Panc1 (cell line): ENCODE measurements at regions not wholly inside any gene's neighbourhood (a gene's known extent, or its start where the extent isn't known, plus 50 kb on each side); places are given as distances from the start of the nearest gene placed in this dataset.

Experiments used
- ATAC-seq: fragments of 200-7000 bp; cut with Tn5 transposase; 2 replicates; pipeline ENCODE4 v1.9.1; 2020; ENCODE audit warnings: mild to moderate bottlenecking, moderate library complexity
- BruUV-seq: library from RNA; stranded (reverse); fragments of 400-500 nt; replicated peaks from 2 replicates; lab custom pipeline; 2021; lab: Mats Ljungman, UMichigan
- CTCF ChIA-PET: fragments of 300-600 bp; sonication (Branson Sonifier 250); formaldehyde crosslinking; loops from one replicate; lab custom pipeline; 2022; ENCODE audit warnings: antibody characterized with exemption; lab: Charles Lee
- POLR2A ChIA-PET: fragments of 300-600 bp; sonication (Branson Sonifier 250); formaldehyde crosslinking; loops from one replicate; lab custom pipeline; 2022; ENCODE audit warnings: antibody characterized with exemption; lab: Charles Lee
- DNase-seq: peaks from one replicate; pipeline ENCODE4 v3.0.0-alpha.2; 2010; ENCODE audit warnings: low read depth, low spot score
- H3K27ac ChIP-seq: 2 replicates; pipeline ENCODE4 v1.5.1; 2011; ENCODE audit warnings: mild to moderate bottlenecking, low read length, inconsistent platforms
- H3K27me3 ChIP-seq: fragments of 200-500 bp; sonication (Bioruptor generic); 2 replicates; pipeline ENCODE4 v1.6.0; 2014; ENCODE audit warnings: low read length, inconsistent platforms; ENCODE audit not compliant: control insufficient read depth, insufficient read depth
- H3K36me3 ChIP-seq: fragments of 200-500 bp; sonication (Bioruptor generic); 2 replicates; pipeline ENCODE4 v1.5.1; 2014; ENCODE audit warnings: inconsistent platforms, mild to moderate bottlenecking, low read length, moderate library complexity; ENCODE audit not compliant: control insufficient read depth, insufficient read depth
- H3K4me1 ChIP-seq: 2 replicates; pipeline ENCODE4 v1.5.1; 2011; ENCODE audit warnings: inconsistent platforms, mild to moderate bottlenecking, low read length, moderate library complexity; ENCODE audit not compliant: control insufficient read depth, insufficient read depth
- H3K4me3 ChIP-seq, 2 experiments: 2 replicates each; pipeline ENCODE4 v1.5.1; 2011 to 2012; ENCODE audit warnings: low read depth in 2 of 2, low read length in 2 of 2, mild to moderate bottlenecking in 2 of 2, inconsistent platforms in 1 of 2, moderate library complexity in 1 of 2
- H3K9me3 ChIP-seq: fragments of 200-500 bp; sonication (Bioruptor generic); 2 replicates; pipeline ENCODE4 v1.5.1; 2014; ENCODE audit warnings: low read depth, mild to moderate bottlenecking, inconsistent platforms, low read length, moderate library complexity; ENCODE audit not compliant: control insufficient read depth, insufficient read depth
- CTCF ChIP-seq: fragments of 450-650 bp; IDR thresholded peaks from 2 replicates; pipeline ENCODE4 v1.5.1; 2017; ENCODE audit warnings: mild to moderate bottlenecking
- POLR2AphosphoS5 ChIP-seq: IDR thresholded peaks from 2 replicates; pipeline ENCODE4 v1.6.1; 2012; ENCODE audit warnings: mild to moderate bottlenecking, low read depth, low read length, moderate library complexity
- REST ChIP-seq, 2 experiments: IDR thresholded peaks; 2 replicates each; pipeline ENCODE4 v1.6.1; 2011 to 2012; ENCODE audit warnings: low read depth in 2 of 2, control low read depth in 1 of 2, low read length in 1 of 2, mild to moderate bottlenecking in 1 of 2, moderate library complexity in 1 of 2; ENCODE audit not compliant: insufficient read depth in 1 of 2
- SIN3A ChIP-seq: IDR thresholded peaks from 2 replicates; pipeline ENCODE4 v1.6.1; 2012; ENCODE audit warnings: low read depth, mild to moderate bottlenecking, low read length, moderate library complexity, borderline replicate concordance; ENCODE audit not compliant: insufficient read depth
- TCF7L2 ChIP-seq: IDR thresholded peaks from 2 replicates; pipeline ENCODE4 v1.6.1; 2011; ENCODE audit warnings: mild to moderate bottlenecking, low read depth, low read length, inconsistent platforms
- in situ Hi-C: cut with HindIII; loops from 2 replicates; pipeline ENCODE4 v1.10.0; 2016; ENCODE audit warnings: low sequenced_read_pairs, low pct_unique_long_range_greater_than_20kb
- intact Hi-C: fragments of 100-400 bp; cut with micrococcal nuclease; formaldehyde crosslinking; loops from one replicate; pipeline ENCODE4 v1.10.0; 2022; ENCODE audit not compliant: unreplicated experiment

GRCh38 chr6:16950825-16951495 is 150.9 kb upstream of the STMND1 start:
- BruUV-seq: no TSS peak
- no peaks in the 10 kb centered on the region for H3K36me3 ChIP-seq
- no peak overlapping the region for H3K4me3 ChIP-seq
- H3K27ac ChIP-seq: no peak overlapping the region
- ATAC-seq (no peak), DNase-seq (no peak)
- peaks cover 4% of the 10 kb centered on the region; the same call in 1 of the 2 replicates for H3K27me3 ChIP-seq
- 0 out of 2 replicates have a peak, but pooled peaks cover 3% of the 10 kb centered on the region for H3K4me1 ChIP-seq
- ChIA-PET POLR2A (interaction anchor here (0.6 kb wide), 1 partner anchor 206 kb away, joined by 4 read pairs; no protein-coding TSS in a partner anchor), CTCF (no interaction called here)
- in situ Hi-C loops: no loop called here
- intact Hi-C loops: no loop called here
- H3K9me3 ChIP-seq: no peaks in the 10 kb centered on the region
- TF ChIP-seq CTCF (no peak), TCF7L2 (no peak), REST (IDR thresholded peaks at IDR 0.05; ENCODE audit: insufficient read depth in 1 of 2, low read depth in 2 of 2, low read length in 1 of 2) (no peak), POLR2AphosphoS5 (no peak), SIN3A (no peak)

GRCh38 chr6:16950302-16950701 is 151.5 kb upstream of the STMND1 start:
- DNase-seq: no peak
- peaks cover 4% of the 10 kb centered on the region; the same call in 1 of the 2 replicates for H3K27me3 ChIP-seq
- H3K4me3 ChIP-seq: no peak overlapping the region
- no peak overlapping the region for H3K27ac ChIP-seq
- ChIA-PET CTCF (interaction anchor here (1.0 kb wide), 1 partner anchor 14 kb away, joined by 4 read pairs; no protein-coding TSS in a partner anchor), POLR2A (interaction anchor here (0.6 kb wide), 1 partner anchor 205 kb away, joined by 4 read pairs; no protein-coding TSS in a partner anchor)
- no peaks in the 10 kb centered on the region for H3K36me3 ChIP-seq
- H3K4me1 ChIP-seq: 0 out of 2 replicates have a peak, but pooled peaks cover 3% of the 10 kb centered on the region
- intact Hi-C loops (no loop called here), in situ Hi-C loops (no loop called here)
- ATAC-seq: no peak
- BruUV-seq: no TSS peak
- no peaks in the 10 kb centered on the region for H3K9me3 ChIP-seq
- TF ChIP-seq TCF7L2 (no peak), SIN3A (no peak), POLR2AphosphoS5 (no peak), CTCF (no peak), REST (IDR thresholded peaks at IDR 0.05; ENCODE audit: insufficient read depth in 1 of 2, low read depth in 2 of 2, low read length in 1 of 2) (no peak)
